Large intestine (tissue), 3 donors: ENCODE measurements at regions not wholly inside any gene's neighbourhood (a gene's known extent, or its start where the extent isn't known, plus 50 kb on each side); places are given as distances from the start of the nearest gene placed in this dataset.

Source experiments
- DNase-seq, 2 donors: peaks; one replicate each; pipeline versions ENCODE4 v3.0.0 to v3.0.0-alpha.2; 2013
- H3K27ac ChIP-seq: one replicate; pipeline ENCODE4 v1.5.1; 2013; ENCODE audit warnings: low read length
- H3K27me3 ChIP-seq: 2 replicates; pipeline ENCODE4 v1.6.1; 2013; ENCODE audit warnings: low read length; ENCODE audit not compliant: control insufficient read depth, insufficient read depth
- H3K36me3 ChIP-seq: 2 replicates; pipeline ENCODE4 v1.6.1; 2013; ENCODE audit warnings: low read length; ENCODE audit not compliant: control insufficient read depth, insufficient read depth
- H3K4me1 ChIP-seq: one replicate; pipeline ENCODE4 v1.6.1; 2013; ENCODE audit warnings: low read length; ENCODE audit not compliant: control insufficient read depth, insufficient read depth
- H3K4me3 ChIP-seq: one replicate; pipeline ENCODE4 v1.5.1; 2013; ENCODE audit warnings: low read length
- H3K9me3 ChIP-seq: one replicate; pipeline ENCODE4 v1.6.1; 2013; ENCODE audit warnings: mild to moderate bottlenecking, low read depth, low read length, moderate library complexity; ENCODE audit not compliant: control insufficient read depth
- WGBS: methylation state at CpG from one replicate; pipeline ENCODE4 v1.1.5; 2013; ENCODE audit warnings: low lambda C conversion rate; ENCODE audit not compliant: insufficient coverage; 5-methylcytosine and 5-hydroxymethylcytosine counted together

GRCh38 chr7:12517451-12517850 is 53.1 kb upstream of the SCIN start:
- no peak overlapping the region for H3K4me3 ChIP-seq
- H3K36me3 ChIP-seq, result no peaks in the 10 kb centered on the region
- H3K4me1 ChIP-seq, result no peaks in the 10 kb centered on the region
- peaks cover 7% of the 10 kb centered on the region for H3K9me3 ChIP-seq
- no peak for DNase-seq
- H3K27ac ChIP-seq, result no peak overlapping the region
- no peaks in the 10 kb centered on the region for H3K27me3 ChIP-seq

GRCh38 chr7:12518920-12519681 is 51.4 kb upstream of the SCIN start:
- Histone ChIP-seq H3K27ac (no peak overlapping the region), H3K9me3 (peaks cover 7% of the 10 kb centered on the region), H3K4me1 (no peaks in the 10 kb centered on the region), H3K27me3 (no peaks in the 10 kb centered on the region), H3K36me3 (no peaks in the 10 kb centered on the region), H3K4me3 (no peak overlapping the region)
- peak in 1 of 2 donors; percentile 3 for DNase-seq
- no CpG with 5 or more reads among the region's 2 CpGs for WGBS

GRCh38 chr7:12519682-12520009 is 50.9 kb upstream of the SCIN start:
- no CpG with 5 or more reads among the region's 1 CpG for WGBS
- no peak for DNase-seq
- no peak overlapping the region for H3K4me3 ChIP-seq

More at GRCh38 chr7:12519682-12520009, 50.9 kb upstream of the SCIN start:
- Histone ChIP-seq H3K4me1 (no peaks in the 10 kb centered on the region), H3K27ac (no peak overlapping the region), H3K36me3 (no peaks in the 10 kb centered on the region), H3K9me3 (peaks cover 5% of the 10 kb centered on the region), H3K27me3 (no peaks in the 10 kb centered on the region)
